ENCODE measurements at regions not wholly inside any gene's neighbourhood (a gene's known extent, or its start where the extent isn't known, plus 50 kb on each side); places are given as distances from the start of the nearest gene placed in this dataset.

DNA sequence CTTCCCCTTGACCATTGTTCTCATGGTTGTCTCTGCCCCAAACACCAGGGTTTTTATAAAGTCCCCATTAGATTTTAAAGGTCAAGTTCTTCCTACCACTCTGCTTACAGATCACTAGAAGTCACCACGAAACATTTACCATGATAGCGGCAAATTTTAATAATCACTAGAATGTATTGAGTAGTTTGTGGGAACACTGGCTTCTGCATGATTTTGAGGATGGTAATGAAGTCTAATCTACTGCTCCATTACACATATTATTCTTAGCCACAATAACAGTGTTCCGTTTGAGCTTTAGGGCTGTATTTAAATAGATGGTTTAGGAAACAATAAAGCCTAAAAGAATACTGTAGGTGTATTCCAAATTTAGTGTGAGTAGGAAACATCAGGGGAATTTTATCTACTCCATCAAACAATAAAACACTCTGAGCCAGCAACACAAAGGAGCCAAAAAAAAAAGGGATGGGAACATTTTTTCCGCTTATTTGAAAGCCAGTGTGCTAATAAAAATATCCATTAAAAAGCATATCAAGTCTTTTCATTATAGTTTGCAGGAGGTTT is 49.7 kb downstream of the KLF12 start:
- H3K36me3 Mint-ChIP-seq (ENCODE audit: insufficient read depth) = no peaks in the 10 kb centered on the region
- H3K27ac Mint-ChIP-seq = no peak overlapping the region
- TF ChIP-seq CTCF (IDR thresholded peaks at IDR 0.05; ENCODE audit: unreplicated experiment) = no peak
- H3K4me3 Mint-ChIP-seq (ENCODE audit: low read depth) = no peak overlapping the region
- H3K4me1 Mint-ChIP-seq (ENCODE audit: low read depth) = peaks cover 7% of the 10 kb centered on the region
- peaks cover 4% of the 10 kb centered on the region for H3K9me3 Mint-ChIP-seq (ENCODE audit: low read depth)
- DNase-seq (ENCODE audit: low spot score, unreplicated experiment) = no peak
- H3K27me3 Mint-ChIP-seq = no peaks in the 10 kb centered on the region

DNA sequence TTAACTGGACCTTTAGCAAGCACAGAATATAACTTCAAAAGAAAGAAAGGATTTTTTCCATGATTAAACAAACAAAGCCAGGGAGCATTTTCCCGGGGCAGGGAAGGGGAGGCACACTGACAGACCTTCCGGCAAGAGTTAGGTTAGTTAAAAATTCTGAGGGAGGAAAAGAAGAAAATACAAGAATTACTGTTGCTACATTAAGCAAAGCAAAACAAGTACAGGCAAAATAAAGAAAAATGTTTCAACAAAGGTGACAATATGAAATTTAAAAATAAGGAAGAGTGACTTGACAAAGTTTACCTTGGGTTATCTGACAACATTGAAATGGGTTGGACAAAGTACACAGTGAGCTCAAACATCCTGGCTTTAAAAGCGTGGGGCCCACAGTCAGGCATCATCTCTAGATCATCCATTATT is 51.5 kb downstream of the KLF12 start:
- Mint-ChIP-seq H3K36me3 (ENCODE audit: insufficient read depth) (no peaks in the 10 kb centered on the region), H3K27me3 (no peaks in the 10 kb centered on the region), H3K9me3 (ENCODE audit: low read depth) (peaks cover 4% of the 10 kb centered on the region), H3K4me1 (ENCODE audit: low read depth) (peaks cover 9% of the 10 kb centered on the region), H3K27ac (no peak overlapping the region), H3K4me3 (ENCODE audit: low read depth) (no peak overlapping the region)
- DNase-seq (ENCODE audit: low spot score, unreplicated experiment) = no peak
- TF ChIP-seq CTCF (IDR thresholded peaks at IDR 0.05; ENCODE audit: unreplicated experiment) = no peak

- Mint-ChIP-seq H3K27ac (no peak overlapping the region), H3K36me3 (ENCODE audit: insufficient read depth) (no peaks in the 10 kb centered on the region), H3K27me3 (no peaks in the 10 kb centered on the region), H3K9me3 (ENCODE audit: low read depth) (peaks cover 4% of the 10 kb centered on the region), H3K4me1 (ENCODE audit: low read depth) (peaks cover 9% of the 10 kb centered on the region), H3K4me3 (ENCODE audit: low read depth) (no peak overlapping the region)
- no peak for DNase-seq (ENCODE audit: low spot score, unreplicated experiment)
- TF ChIP-seq CTCF (IDR thresholded peaks at IDR 0.05; ENCODE audit: unreplicated experiment) = no peak
These were observed 53.4 kb downstream of the KLF12 start for GRCh38 chr13:74080762-74081161.

DNA sequence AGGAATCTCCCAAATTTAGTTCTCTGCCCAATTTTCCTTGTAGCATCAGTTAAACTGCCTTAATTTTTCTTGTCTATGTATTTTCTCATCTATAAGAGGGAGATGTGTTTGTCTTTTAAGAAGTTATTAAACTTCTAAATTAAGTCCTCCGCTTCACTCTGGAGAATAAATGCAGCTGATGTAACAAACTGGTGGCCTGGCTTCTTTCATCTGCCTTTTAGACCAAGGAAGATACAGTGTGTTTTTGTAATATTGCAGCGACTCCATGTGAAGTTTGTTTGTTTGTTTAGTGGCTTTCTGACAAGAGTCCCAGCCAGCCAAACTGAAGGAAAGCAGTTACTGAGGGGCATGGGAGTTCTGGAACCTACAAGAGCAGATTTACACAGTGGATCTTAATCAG is 56.4 kb downstream of the KLF12 start:
- no peaks in the 10 kb centered on the region for H3K27me3 Mint-ChIP-seq
- no peak for TF ChIP-seq CTCF (IDR thresholded peaks at IDR 0.05; ENCODE audit: unreplicated experiment)

GRCh38 chr13:74077375-74077774 is 56.8 kb downstream of the KLF12 start:
- H3K27ac Mint-ChIP-seq = no peak overlapping the region
- no peak overlapping the region for H3K4me3 Mint-ChIP-seq (ENCODE audit: low read depth)
- DNase-seq (ENCODE audit: low spot score, unreplicated experiment) = no peak
- peaks cover 7% of the 10 kb centered on the region for H3K9me3 Mint-ChIP-seq (ENCODE audit: low read depth)
- peaks cover 3% of the 10 kb centered on the region for H3K4me1 Mint-ChIP-seq (ENCODE audit: low read depth)
- peaks cover 2% of the 10 kb centered on the region for H3K36me3 Mint-ChIP-seq (ENCODE audit: insufficient read depth)
- no peaks in the 10 kb centered on the region for H3K27me3 Mint-ChIP-seq
- TF ChIP-seq CTCF (IDR thresholded peaks at IDR 0.05; ENCODE audit: unreplicated experiment) = no peak

More for the DNA sequence above, 56.4 kb downstream of the KLF12 start:
- H3K4me1 Mint-ChIP-seq (ENCODE audit: low read depth) = peaks cover 7% of the 10 kb centered on the region
- H3K36me3 Mint-ChIP-seq (ENCODE audit: insufficient read depth) = peaks cover 2% of the 10 kb centered on the region
- H3K27ac Mint-ChIP-seq = no peak overlapping the region
- H3K4me3 Mint-ChIP-seq (ENCODE audit: low read depth) = no peak overlapping the region
- peaks cover 7% of the 10 kb centered on the region for H3K9me3 Mint-ChIP-seq (ENCODE audit: low read depth)
- no peak for DNase-seq (ENCODE audit: low spot score, unreplicated experiment)

Measured in progenitor cell of endocrine pancreas (in vitro differentiated cells).